GM10248 (cell line): ENCODE measurements at regions not wholly inside any gene's neighbourhood (a gene's known extent, or its start where the extent isn't known, plus 50 kb on each side); places are given as distances from the start of the nearest gene placed in this dataset.
"Not testable (repeated sequence)": the region's sequence is repeated elsewhere in the genome, so short reads cannot be mapped to it uniquely, and the experiment has no call there.

Experiments used
- CTCF ChIA-PET: fragments of 300-600 bp; sonication (Branson Sonifier 250); formaldehyde crosslinking; extraction: SDS; loops from one replicate; lab custom pipeline; 2021; ENCODE audit warnings: antibody characterized with exemption; lab: Yijun Ruan, JAX
- POLR2A ChIA-PET: fragments of 350-650 bp; sonication (Branson Sonifier 250); formaldehyde crosslinking; extraction: SDS; loops from one replicate; lab custom pipeline; 2020; ENCODE audit warnings: antibody characterized with exemption; lab: Yijun Ruan, JAX
- DNase-seq: peaks from one replicate; pipeline ENCODE4 v3.0.0; 2012; ENCODE audit errors: extremely low spot score
- TF ChIP-seq, protein P1 (sequence below): IDR thresholded peaks from 2 replicates; pipeline ENCODE4 v1.5.1; 2012; ENCODE audit warnings: mild to moderate bottlenecking, low read depth; ENCODE audit errors: extremely low read depth, missing control alignments, control extremely low read depth

DNA sequence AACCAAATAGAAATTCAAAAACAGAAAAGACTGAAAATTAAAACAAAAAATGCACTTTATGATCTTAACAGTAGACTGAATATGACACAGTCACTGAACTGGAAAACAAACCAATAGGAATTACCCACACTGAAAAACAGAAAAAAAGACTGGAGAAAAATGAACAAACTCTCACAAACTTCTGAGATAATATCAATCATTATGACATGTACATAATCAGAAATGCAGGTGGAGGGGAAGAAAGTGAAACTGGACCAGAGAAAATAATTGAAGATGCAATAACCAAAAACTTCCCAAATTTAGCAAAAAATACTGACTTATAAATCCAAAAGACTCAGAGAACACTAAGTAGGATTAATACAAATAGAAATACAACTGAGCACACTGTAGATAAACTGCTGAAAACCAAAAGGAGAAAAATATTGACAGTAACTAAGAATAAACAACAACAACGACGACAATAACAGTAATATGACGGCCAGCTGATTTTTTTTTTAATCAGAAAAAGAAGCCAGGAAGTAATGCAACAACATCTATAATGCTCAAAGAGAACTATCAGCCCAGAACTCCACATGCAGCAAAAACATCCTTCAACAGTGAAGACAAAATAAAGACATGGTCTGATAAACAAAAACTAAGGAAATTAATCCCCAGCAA, 108.1 kb downstream of the ZFAND4 start:
- TF ChIP-seq, protein P1, sequence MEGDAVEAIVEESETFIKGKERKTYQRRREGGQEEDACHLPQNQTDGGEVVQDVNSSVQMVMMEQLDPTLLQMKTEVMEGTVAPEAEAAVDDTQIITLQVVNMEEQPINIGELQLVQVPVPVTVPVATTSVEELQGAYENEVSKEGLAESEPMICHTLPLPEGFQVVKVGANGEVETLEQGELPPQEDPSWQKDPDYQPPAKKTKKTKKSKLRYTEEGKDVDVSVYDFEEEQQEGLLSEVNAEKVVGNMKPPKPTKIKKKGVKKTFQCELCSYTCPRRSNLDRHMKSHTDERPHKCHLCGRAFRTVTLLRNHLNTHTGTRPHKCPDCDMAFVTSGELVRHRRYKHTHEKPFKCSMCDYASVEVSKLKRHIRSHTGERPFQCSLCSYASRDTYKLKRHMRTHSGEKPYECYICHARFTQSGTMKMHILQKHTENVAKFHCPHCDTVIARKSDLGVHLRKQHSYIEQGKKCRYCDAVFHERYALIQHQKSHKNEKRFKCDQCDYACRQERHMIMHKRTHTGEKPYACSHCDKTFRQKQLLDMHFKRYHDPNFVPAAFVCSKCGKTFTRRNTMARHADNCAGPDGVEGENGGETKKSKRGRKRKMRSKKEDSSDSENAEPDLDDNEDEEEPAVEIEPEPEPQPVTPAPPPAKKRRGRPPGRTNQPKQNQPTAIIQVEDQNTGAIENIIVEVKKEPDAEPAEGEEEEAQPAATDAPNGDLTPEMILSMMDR = no peak
- POLR2A ChIA-PET = no interaction called here
- CTCF ChIA-PET = no interaction called here
- no peak for DNase-seq

- DNase-seq = no peak
- POLR2A ChIA-PET = no interaction called here
- CTCF ChIA-PET = interaction anchor here (0.9 to 1.2 kb wide), 2 partner anchors 19 to 96 kb away, joined by 3 read pairs; no protein-coding TSS in a partner anchor
- TF ChIP-seq, protein P1 = no peak
Measured at GRCh38 chr10:45561952-45562351, 110.6 kb downstream of the ZFAND4 start.

DNA sequence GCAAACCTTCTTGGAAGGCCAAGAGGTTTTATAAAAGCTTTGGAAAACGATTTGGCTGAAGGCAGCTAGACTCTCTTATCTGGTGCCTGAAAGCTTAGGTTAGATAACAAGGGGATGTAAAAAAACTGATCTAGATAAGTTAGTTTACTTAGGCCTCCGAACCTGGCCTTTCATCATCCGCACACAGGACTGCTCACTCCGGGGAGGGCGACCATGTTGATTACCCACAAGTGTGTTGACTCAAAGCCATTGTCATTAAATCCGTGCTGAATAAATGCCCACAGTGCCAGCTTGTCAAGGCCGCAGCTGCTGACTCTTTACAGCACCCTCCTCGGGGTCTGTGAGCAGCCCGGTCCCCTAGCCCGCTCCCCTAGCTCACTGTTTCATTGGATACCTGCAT, 112.3 kb downstream of the ZFAND4 start:
- DNase-seq = no peak
- TF ChIP-seq, protein P1 = no peak
- POLR2A ChIA-PET = no interaction called here
- CTCF ChIA-PET = interaction anchor here (0.7 to 1.2 kb wide), 2 partner anchors 21 to 54 kb away, joined by 3 read pairs; no protein-coding TSS in a partner anchor

DNA sequence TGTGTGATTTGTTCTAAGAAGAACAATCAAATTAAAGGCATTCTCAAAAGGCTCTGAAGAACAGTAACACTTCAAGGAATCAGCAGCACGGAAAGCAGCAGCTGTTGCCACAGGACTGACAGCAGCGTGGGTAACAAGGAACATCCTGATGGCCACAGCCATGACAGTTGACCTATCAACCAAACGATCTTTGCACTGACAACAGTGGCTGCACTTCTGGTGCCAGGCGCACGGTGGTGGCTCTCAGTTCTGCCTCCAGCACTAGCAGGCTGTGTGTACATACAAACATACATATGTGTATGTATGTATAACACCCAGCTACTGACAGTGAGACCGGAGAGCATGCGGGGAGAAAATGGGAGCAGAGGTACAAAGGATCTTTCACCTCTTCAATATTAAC, 114.1 kb downstream of the ZFAND4 start:
- CTCF ChIA-PET = no interaction called here
- TF ChIP-seq, protein P1 = no peak
- no peak for DNase-seq
- POLR2A ChIA-PET = no interaction called here

GRCh38 chr10:45557275-45557905, 115.2 kb downstream of the ZFAND4 start:
- CTCF ChIA-PET = interaction anchor here (0.7 to 1.2 kb wide), 2 partner anchors 23 to 92 kb away, joined by 3 to 4 read pairs; no protein-coding TSS in a partner anchor

DNA sequence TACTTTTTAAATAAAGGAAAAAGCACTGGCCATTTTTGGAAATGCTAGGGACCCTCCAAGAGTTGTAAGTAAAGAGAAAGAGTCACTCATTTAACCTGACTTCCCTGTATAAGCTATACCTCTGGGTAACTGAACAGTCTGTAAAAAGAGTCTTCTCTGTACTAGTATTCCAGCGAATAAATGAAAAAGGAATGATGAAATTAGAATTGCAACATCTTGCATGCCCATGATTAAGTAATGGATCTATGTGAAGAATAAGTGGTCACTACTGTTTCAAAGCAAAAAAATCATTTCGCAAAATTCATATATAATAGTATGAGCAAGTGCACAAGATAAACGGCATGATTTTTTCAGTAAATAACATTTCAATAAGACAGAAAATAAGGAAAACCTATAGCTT, 116.8 kb downstream of the ZFAND4 start:
- ChIA-PET POLR2A (no interaction called here), CTCF (interaction anchor here (1.5 kb wide), 1 partner anchor 10 kb away, joined by 4 read pairs; no protein-coding TSS in a partner anchor)
- TF ChIP-seq, protein P1 = no peak
- no peak for DNase-seq

More at GRCh38 chr10:45557275-45557905, 115.2 kb downstream of the ZFAND4 start:
- no peak for DNase-seq
- TF ChIP-seq, protein P1 = no peak
- POLR2A ChIA-PET = interaction anchor here (0.7 kb wide), 1 partner anchor 43 kb away, joined by 3 read pairs; no protein-coding TSS in a partner anchor

DNA sequence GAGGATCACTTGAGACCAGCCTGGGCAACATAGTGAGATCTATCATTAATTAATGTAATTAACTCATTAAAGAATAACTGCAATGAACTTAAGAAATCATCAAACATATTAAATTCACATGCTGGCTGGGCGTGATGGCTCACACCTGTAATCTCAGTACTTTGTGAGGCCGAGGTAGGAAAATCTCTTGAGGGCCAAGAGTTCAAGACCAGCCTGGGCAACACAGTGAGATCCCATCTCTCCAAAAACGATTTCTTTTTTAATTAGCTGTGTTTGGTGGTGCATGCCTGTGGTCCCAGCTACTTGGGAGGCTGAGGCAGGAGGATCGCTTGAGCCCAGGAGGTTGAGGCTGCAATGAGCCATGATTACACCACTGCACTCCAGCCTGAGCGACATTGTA, 117.2 kb downstream of the ZFAND4 start:
- CTCF ChIA-PET = interaction anchor here (1.5 kb wide), 1 partner anchor 9 kb away, joined by 4 read pairs; no protein-coding TSS in a partner anchor
- DNase-seq, POLR2A ChIA-PET: not testable (repeated sequence)
